Right hindlimb (tissue), 1 donor: ENCODE measurements at regions not wholly inside any gene's neighbourhood (a gene's known extent, or its start where the extent isn't known, plus 50 kb on each side); places are given as distances from the start of the nearest gene placed in this dataset.
"Not testable (repeated sequence)": the region's sequence is repeated elsewhere in the genome, so short reads cannot be mapped to it uniquely, and the experiment has no call there.

Source experiments
- DNase-seq: peaks from one replicate; pipeline ENCODE4 v3.0.0-alpha.2; 2018

DNA sequence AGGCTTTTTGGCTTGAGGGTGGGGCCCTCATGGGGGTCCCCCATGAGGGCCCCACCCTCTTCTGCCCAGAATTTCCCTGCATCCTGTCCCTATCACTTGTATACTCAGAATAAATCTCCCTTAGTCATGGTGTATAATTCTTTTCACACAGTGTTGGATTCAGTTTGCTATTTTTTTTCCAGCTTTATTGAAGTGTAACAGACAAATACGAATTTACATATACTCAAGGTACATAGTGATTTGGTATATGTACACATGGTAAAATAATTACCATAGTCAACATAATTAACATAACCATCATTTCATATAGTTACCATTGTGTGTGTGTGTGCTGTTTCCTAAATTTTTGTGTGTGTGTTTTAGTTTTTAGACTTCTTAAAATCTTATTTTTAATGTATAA lies 289.4 kb downstream of the CNTNAP3B start:
- not testable (repeated sequence) for DNase-seq

DNA sequence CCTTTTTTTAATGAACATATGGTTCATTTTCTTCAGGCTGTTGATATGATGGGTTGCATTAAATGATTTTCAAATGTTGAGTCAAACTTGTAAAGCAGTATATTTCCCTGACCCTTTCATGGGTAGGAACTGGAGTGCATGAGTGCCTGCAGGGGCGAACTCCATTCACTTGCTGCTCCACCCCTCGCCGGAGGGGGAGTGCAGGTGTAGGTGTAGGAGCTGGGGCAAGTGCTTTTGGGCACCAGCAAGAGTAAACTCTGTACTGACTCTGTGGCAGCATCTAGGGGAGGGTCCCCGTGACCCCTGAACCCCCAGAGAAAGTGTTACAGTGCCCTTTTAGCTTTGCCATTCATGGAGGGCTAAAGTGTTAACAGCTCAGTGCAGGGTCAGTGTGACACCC lies 290.3 kb downstream of the CNTNAP3B start:
- DNase-seq, result not testable (repeated sequence)

DNA sequence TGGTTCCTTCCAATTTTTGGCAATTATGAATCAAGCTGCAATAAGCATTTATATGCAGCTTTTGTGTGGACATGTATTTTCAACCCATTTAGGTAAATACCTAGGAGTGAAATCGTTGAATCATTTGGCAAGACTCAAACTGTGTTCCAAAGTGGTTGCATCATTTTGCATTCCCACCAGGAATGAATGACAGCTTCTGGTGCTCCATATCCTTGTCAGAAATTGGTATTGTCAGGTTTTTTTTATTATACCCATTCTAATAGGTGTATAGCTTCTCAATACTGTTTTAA lies 290.7 kb downstream of the CNTNAP3B start:
- DNase-seq, result not testable (repeated sequence)

DNA sequence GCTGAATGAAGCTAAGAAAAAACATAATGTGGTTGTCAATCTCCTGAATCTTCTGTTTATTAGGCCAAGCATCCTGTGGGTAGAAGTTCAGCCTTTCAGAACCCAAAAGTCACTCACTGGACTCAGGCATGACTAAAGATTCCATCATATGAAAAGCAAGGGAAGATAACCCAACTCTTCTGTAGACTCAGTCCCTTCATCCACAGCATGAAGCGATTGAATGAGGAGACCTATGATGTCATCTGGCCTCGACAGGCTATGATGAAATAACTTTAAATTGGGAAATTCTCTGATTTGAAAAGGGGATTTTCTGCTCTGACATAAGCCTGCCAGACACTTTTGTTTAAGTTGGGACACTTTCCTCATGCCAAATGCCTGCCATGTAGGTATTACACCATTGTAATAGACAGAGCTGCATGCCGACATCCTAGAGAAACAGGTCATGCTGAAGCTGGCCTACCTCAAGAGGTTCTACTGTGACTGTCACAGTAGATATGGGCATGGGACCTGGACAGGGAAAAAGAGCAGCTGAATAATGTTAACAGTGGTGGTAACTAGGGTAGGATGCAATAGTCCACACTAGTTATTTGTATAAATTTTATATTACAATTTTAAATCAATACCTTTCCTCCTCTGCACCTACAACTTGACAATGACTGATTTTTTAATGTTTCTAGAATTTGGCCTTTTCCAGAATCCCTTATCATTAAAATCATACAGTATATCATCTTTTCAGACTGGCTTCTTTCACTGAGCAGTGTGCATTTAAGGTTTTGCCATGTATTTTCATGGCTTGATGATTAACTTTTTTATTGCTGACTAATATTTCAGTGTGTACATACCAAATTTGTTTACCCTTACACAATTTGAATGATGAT lies 291.3 kb downstream of the CNTNAP3B start:
- DNase-seq, result not testable (repeated sequence)

DNA sequence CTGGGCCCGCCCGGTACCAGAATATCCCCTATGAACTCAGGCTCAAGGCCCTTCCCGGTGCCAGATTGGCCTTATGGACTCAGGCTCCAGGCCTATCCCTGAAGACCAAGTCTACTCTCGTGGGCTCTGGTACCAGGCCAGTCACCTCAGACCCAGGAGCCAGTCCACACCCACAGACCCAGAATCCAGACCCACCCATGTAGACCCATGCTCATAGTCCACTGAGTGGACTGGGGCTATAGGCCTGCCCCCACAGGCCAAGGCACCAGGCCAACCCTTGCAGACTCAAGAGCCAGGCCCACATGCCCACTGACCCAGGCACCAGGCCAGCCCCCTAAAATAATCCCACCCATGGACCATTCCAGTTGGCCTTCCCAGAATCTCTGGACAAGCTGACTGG lies 296.1 kb downstream of the CNTNAP3B start:
- DNase-seq, result not testable (repeated sequence)

DNA sequence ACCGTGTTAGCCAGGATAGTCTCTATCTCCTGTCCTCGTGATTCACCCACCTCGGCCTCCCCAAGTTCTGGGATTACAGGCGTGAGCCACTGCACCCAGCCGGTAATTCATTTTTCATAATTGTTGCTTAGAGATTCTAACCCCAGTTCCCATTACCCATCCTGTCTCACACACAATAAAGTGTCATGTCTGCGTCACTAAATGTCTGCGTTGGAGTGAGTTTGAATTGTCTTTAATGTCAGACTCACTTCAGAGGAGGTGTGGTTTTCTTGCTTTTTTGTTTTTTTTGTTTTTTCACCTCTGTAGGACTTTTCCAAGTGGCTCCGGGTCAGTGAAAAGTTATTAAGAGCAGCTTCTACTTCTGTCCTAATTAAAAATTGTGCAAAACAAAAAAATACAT lies 304.5 kb downstream of the CNTNAP3B start:
- DNase-seq, result not testable (repeated sequence)

DNA sequence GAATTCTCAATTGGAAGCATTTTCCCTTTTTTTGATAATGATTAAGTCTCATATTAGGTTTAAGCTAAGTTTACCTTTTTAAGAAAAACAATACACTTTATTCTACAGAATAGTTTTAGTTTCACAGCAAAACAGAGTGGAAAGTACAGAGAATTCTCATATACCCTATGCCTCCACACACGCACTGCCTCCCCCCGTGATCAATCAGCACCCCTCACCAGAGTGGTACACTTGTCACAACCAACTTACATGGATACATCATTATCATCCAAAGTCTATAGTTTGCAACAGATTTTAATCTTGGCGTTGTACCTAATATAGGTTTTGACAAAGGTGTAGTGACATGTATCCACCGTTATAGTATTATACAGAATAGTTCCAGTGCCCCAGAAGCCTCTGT lies 326.5 kb downstream of the CNTNAP3B start:
- DNase-seq, result not testable (repeated sequence)

DNA sequence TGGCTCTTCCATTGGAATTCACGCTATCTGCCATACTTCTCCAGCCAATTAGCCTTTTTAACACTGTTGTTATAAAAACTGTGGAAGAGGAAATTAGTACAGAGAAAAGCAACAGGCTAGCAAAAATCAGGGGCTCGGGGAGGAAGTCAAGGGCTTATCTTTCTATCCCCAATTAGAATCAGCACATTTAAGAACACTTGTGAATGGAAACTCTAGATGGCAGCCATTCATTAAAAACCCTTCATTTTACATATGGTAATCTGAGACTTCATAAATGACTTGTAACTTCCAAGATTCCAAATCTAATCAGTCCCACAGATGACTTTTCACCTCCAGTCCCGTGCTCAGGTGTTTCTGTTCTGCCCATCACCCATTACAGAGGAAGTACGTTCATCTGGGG lies 330.5 kb downstream of the CNTNAP3B start:
- not testable (repeated sequence) for DNase-seq

DNA sequence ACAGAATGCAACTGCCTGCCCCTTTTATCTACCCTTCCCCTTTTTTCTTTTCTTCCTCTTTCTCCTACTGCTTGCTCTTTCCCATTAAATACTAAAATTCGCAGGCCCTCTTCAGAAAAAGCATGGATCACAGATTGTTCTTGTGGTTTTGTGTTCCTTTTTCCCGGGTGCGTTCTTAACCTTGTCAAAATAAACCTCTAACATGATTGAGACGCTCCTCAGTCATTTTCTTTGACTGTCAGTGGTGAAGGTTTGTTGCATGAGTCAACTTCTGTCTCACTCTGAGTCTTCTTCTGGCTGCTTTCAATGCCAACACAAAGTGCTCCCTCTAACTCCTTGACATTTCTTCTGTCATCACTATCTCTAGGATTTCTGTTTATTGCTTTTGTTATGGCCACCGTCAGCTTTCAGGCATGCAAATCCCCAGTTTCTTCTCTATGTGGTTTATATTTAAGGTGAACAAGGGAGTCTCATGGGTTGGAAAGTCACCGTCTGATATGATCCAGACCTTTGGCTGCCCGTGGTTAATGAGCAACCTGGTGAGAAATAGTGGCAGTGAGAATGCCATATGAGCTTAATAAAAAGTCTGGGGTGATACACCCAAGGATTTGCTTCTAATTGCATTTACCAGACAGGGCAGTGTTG lies 338.4 kb downstream of the CNTNAP3B start:
- DNase-seq, result not testable (repeated sequence)

DNA sequence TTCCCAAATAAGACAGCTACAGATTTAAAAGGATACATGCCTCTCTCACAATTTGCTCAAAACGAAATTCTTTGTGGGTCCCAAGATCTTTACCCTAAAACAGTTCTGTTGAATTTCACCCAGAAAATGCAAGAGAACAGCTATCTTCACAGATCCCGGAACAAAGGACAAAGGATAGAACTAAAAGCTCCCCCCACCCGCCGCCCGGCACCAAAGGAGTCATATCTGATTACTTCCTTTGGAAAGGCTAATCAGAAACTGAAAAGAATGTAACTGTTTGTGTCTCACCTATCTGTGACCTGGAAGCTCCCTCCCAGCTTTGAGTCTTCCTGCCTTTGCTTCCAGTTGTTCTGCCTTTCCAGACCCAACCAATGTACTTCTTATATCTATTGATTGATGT lies 339.2 kb downstream of the CNTNAP3B start:
- not testable (repeated sequence) for DNase-seq

DNA sequence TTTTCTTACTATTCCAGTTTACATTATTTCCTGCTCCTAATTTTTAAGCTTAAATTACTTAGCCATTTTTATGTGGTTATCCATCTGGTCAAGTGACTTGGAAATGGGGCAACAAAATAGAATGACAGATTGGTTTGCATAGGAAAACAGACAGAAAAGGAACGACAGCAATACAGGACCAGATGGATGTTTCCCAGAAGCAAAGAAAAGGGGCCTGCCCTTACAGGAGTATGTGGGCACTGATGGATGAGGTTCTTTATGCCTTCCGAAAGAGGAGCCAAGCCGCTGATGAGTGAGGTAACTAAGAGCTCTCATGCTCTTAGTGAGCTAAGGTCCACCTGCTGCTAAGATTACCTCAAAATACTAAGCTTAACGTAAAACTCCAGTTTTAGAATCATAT lies 339.8 kb downstream of the CNTNAP3B start:
- not testable (repeated sequence) for DNase-seq

DNA sequence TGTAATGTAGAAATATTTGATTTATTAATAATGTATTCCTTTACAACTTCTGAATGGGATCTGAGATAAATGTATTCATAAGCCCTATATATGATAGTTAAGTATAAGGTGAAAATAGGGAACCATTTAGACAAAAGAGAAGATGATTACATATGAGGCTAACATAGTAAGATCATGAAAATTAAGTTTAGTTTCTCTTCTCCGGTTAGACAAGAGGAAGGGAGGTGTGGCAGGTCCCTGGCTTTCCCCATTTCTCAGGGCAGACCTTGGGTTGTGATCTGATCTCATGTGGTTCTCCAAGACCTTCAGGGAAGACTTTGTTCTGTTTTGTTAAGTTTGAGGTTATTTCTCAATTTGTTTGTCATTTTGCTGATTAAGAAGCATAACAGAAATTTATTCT lies 341.3 kb downstream of the CNTNAP3B start:
- not testable (repeated sequence) for DNase-seq

DNA sequence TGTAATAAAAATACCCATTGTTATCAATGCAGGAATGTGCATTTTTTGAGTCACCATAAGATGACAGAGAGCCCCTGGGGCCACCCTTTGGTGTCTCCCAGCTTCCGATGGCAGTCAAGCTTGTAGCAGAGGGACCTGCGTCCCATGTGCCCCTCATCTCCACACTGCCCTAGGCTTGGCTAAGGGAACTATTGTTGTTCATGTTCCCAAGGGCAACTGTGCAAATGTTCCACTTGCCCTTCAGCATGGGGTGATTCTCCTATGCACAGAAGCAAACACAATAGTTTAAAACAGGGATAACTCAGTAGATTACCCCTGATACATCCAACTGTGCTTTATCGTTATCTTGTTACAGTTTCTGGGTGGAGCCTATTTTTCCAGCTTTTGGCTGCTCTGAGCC lies 342.0 kb downstream of the CNTNAP3B start:
- not testable (repeated sequence) for DNase-seq

DNA sequence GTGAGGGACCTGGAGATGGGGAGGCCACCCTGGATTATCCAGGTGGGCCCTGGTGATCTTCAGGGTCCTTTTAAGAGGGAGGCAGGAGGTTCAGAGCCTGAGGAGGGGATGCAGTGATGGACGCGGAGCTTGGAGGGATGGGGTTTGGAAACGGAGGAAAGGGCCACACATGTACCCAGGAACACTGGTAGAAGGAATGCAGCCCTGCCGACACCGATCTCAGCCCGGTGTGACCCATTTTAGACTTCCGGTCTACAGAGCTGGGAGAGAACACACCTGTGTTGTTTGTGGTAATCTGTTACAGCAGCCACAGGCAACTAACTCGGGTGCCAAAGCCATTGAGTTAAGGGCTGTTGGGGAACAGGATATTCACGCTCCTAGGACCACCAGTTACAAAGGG lies 345.2 kb downstream of the CNTNAP3B start:
- not testable (repeated sequence) for DNase-seq

DNA sequence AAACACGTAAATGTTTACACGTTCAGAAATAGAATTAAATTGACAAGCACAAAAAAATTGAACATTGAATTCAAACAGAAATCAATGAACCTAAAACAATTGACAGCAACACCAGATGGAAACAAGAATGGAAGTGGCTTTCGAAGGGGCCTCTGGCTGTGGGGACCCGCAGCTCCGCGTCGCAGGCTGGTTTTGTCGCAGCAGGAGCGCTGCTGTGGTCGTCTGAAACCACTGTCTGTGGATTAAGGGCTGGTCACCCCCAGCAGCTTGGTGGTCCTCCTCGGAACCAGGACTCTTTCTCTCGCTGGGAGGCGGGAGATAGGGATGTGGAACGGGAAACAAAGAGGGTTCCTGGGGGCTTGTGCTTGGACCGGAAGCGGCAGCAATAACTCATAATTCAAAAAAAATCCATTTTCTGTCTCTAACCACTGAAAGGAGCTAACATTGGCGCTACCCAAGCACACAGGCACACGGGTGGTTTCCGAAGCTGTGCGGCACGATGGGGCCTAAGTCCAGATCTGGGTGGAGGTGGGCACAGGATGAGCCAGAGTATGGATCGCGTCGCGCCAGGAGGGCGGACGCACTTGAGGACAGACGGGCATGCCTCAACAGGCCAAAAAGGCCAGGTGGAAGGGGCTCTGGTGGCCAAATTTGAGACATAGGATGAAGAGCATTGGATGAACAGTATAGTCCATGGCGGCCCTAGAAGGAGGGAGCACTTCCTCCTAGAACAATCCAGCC lies 346.0 kb downstream of the CNTNAP3B start:
- not testable (repeated sequence) for DNase-seq

DNA sequence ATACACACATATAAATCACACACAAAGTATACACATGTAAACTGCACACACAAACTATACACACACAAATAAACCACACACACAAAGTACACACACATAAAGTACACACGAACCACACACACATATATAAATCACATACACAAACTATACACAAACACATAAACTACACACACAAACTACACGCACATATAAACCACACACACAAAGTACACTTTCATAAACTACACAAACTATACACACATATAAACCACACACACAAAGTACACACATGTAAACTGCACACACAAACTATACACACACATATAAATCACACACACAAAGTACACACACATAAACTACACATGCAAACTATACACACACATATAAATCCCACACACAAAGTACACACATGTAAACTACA lies 347.3 kb downstream of the CNTNAP3B start:
- not testable (repeated sequence) for DNase-seq

DNA sequence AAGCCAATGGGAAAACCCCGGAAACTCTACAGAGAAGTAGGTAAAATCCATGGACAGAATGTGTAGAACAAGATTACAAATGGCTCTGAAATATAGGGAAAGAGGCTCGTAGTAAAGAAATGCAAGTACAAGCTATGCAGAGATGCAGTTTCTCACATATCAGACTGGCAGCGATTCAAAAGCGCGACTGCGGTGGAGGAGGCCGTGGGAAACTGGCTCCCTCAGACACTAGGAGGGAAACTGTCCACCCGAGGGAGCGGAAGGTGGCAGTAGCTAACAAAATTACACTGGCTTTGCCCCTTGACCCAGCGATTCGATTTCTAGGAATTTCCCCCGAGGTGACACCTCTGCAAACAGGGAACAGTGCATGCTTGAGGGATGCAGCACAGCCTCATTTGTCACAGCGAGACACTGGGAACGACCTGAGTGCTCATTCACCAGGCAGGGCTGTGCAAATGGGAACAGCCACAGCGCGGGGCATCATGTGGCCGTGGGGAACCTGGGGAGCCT lies 349.3 kb downstream of the CNTNAP3B start:
- DNase-seq, result not testable (repeated sequence)

DNA sequence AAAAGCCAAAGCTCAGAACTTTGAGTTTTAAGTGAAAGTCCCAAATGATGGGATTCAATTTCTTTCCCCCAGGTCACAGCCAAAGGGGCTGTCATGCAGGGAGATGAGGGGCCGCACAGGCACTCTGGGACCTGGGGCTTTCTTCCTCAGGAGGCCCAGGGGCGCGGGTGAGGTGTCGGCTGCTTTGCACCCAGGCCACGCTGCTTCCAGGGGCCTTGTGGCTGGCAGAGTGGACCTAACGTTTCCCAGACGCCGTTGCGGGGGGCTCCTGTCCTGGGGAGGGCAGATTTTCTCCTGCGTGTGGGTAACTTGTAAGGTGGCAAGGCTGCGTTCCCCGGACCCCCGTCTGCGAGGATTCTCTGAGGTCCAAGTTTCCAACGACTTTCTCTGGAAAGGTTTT lies 350.0 kb downstream of the CNTNAP3B start:
- not testable (repeated sequence) for DNase-seq

DNA sequence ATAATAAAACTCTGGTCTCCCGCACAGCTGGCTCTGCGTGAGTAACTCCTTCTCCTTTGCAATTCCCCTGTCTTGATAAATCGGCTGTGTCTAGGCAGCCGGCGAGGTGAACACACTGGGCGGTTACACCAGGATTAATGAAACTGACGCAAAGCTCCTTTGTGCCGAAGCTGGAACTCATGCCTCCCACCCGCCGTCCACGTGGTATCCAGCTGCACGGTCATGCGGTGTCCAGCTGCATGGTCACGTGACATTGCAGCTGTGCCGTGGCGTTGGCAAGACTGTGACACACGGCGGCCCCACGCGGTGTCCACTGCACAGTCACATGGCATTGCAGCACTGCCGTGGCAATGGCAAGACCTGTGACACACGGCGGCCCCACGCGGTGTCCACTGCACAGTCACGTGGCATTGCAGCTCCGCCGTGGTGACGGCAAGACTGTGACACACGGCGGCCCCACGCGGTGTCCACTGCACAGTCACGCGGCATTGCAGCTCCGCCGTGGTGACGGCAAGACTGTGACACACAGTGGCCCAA lies 350.6 kb downstream of the CNTNAP3B start:
- not testable (repeated sequence) for DNase-seq

DNA sequence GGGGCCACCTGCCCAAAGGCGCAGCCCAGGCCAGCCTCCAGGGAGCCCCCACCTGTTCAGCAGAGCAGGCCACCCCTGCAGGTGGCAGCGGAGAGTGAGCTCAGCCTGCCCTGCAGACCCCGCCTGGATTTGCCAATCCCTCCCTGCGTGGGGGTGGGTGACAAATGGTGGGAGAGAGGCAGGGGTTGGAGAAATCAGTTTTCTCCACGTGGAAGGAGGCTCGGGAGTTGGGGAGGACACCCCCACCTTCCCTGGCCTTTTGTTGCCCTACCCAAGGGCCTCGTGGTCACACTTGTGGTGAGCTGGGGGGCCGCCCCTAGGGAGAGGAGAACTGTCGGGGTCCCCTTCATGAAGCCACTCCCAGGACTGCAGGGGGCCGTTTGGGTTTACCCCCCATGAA lies 351.7 kb downstream of the CNTNAP3B start:
- not testable (repeated sequence) for DNase-seq

DNA sequence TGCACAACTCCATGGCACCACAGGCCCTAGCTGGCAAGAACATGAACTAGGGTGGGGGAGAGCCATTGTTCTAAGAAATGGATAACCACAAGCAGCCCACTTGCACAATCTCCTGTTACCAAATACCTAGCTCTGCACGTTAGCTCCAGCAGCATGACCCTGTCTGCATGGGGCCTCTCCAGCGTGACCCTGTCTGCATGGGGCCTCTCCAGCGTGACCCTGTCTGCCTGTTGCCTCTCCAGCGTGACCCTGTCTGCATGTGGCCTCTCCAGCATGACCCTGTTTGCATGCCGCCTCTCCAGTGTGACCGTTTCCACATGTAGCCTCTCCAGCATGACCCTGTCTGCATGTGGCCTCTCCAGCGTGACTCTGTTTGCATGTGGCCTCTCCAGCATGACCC lies 356.7 kb downstream of the CNTNAP3B start:
- not testable (repeated sequence) for DNase-seq

DNA sequence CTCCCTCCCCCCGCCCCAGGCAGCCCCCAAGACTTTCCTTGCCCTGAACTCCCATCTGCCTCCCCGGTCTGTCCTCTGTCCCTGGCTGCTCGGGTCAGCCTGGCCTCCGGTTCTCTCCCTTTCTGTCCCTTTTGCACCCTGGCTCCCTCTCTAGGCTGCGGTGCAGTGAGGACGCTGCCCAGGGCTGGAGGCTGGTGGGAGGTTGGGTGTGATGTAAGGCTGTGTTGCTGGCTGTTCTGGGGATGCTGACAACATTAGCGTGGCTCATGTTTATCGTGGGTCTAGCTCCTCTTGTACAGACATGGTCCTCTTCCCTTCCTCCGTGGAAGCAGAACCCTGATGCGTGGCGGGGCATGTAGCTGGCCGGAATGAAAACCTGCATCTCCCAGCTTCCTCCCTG lies 357.5 kb downstream of the CNTNAP3B start:
- not testable (repeated sequence) for DNase-seq

DNA sequence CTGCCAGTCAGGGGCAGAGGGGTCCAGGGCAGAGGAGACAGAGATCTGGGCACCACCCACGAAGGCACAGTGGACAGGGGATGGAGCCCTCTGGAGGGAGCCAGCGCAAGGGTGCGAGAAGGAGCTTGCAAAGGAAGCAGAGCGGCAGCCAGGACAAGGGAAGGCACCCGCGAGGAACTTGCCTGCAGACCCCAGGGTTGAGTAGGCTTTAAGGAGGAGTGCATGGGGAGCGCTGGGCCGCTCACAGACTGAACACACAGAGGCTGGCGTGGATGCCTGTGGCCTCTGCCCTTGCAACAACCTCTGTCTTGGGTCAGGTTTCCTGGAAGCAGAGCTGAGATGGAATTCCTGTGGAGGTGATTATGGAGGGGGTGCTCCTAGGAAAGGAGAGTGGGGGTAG lies 374.4 kb downstream of the CNTNAP3B start:
- DNase-seq, result not testable (repeated sequence)
